ENCODE measurements at regions not wholly inside any gene's neighbourhood (a gene's known extent, or its start where the extent isn't known, plus 50 kb on each side); places are given as distances from the start of the nearest gene placed in this dataset.

GRCh38 chrX:43581888-43582539 is 74.1 kb upstream of the MAOA start:
- H3K4me3 ChIP-seq (ENCODE audit: insufficient read depth, low read depth, low read length) = no peak overlapping the region
- no peaks in the 10 kb centered on the region for H3K27me3 ChIP-seq (ENCODE audit: control insufficient read depth, insufficient read depth, low read length)
- no peak for DNase-seq
- no peaks in the 10 kb centered on the region for H3K36me3 ChIP-seq (replicated peaks; ENCODE audit: control insufficient read depth, insufficient read depth, low read length)

DNA sequence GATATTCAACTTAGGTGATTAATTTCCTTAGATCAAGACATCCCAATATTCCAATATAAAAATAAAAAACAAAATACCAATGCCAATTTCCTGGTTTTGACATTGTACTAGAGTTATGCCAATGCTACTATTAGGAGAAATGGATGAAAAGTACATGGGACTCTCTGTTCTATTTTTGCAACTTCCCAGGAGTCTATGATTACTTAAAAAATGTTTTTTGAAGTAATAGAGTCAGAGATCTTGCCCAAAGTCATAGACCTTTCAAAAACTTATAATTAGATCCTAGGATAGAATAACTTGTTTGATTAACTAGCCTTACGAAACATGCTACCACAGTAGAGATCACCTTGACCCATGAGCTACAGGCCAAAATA is 73.6 kb upstream of the MAOA start:
- no peak overlapping the region for H3K4me3 ChIP-seq (ENCODE audit: insufficient read depth, low read depth, low read length)
- no peaks in the 10 kb centered on the region for H3K27me3 ChIP-seq (ENCODE audit: control insufficient read depth, insufficient read depth, low read length)
- no peaks in the 10 kb centered on the region for H3K36me3 ChIP-seq (replicated peaks; ENCODE audit: control insufficient read depth, insufficient read depth, low read length)
- DNase-seq = no peak

GRCh38 chrX:43585922-43586321 is 70.2 kb upstream of the MAOA start:
- H3K4me3 ChIP-seq (ENCODE audit: insufficient read depth, low read depth, low read length) = no peak overlapping the region
- DNase-seq = peak; percentile 18
- no peaks in the 10 kb centered on the region for H3K27me3 ChIP-seq (ENCODE audit: control insufficient read depth, insufficient read depth, low read length)
- no peaks in the 10 kb centered on the region for H3K36me3 ChIP-seq (replicated peaks; ENCODE audit: control insufficient read depth, insufficient read depth, low read length)

- Histone ChIP-seq H3K4me3 (ENCODE audit: insufficient read depth, low read depth, low read length) (no peak overlapping the region), H3K27me3 (ENCODE audit: control insufficient read depth, insufficient read depth, low read length) (no peaks in the 10 kb centered on the region), H3K36me3 (replicated peaks; ENCODE audit: control insufficient read depth, insufficient read depth, low read length) (no peaks in the 10 kb centered on the region)
- DNase-seq = no peak
Observed at GRCh38 chrX:43586830-43587229, 69.3 kb upstream of the MAOA start.

DNA sequence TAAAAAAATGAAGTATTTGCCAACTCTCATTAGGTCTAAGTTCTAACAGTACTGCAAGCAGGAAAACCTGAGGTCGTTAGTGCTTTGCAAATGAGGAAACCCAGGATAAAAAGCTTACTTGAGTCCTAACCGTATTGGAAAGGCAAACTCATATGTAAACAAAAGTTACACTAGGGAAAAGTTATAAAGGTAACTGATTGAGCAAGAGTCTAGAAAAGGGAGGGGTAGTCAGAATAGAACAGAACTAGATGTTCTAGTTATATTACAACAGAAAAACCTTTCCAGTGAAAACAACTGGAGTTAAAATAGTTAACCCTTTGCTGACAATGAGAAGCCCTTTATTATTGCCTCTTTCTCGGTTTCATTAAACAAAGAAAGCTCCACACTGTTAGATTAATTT is 66.4 kb upstream of the MAOA start:
- no peak for DNase-seq
- Histone ChIP-seq H3K4me3 (ENCODE audit: insufficient read depth, low read depth, low read length) (no peak overlapping the region), H3K27me3 (ENCODE audit: control insufficient read depth, insufficient read depth, low read length) (no peaks in the 10 kb centered on the region), H3K36me3 (replicated peaks; ENCODE audit: control insufficient read depth, insufficient read depth, low read length) (no peaks in the 10 kb centered on the region)

GRCh38 chrX:43590150-43590549 is 65.9 kb upstream of the MAOA start:
- Histone ChIP-seq H3K36me3 (replicated peaks; ENCODE audit: control insufficient read depth, insufficient read depth, low read length) (no peaks in the 10 kb centered on the region), H3K27me3 (ENCODE audit: control insufficient read depth, insufficient read depth, low read length) (no peaks in the 10 kb centered on the region), H3K4me3 (ENCODE audit: insufficient read depth, low read depth, low read length) (no peak overlapping the region)
- DNase-seq = no peak

- Histone ChIP-seq H3K27me3 (ENCODE audit: control insufficient read depth, insufficient read depth, low read length) (no peaks in the 10 kb centered on the region), H3K4me3 (ENCODE audit: insufficient read depth, low read depth, low read length) (no peak overlapping the region), H3K36me3 (replicated peaks; ENCODE audit: control insufficient read depth, insufficient read depth, low read length) (no peaks in the 10 kb centered on the region)
- no peak for DNase-seq
Observed at GRCh38 chrX:43592597-43592996, 63.5 kb upstream of the MAOA start.

DNA sequence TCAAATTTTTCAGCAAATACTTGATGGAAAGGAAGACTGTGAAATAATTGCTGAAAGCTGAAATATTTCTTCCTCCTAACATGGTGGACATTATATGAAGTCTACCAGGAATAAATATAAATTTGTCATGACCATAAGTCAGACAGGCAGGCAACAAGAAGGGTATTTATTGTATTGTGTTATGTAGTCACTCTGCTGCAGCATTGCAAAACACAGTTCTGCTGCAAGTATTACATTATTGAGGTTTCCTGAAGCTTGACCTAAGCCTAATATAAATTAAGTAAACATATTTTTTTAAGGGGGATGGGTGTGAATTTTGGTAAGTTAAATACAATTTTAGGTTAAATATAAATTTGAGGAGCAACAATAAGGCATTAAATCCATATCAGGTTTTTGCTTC is 60.2 kb upstream of the MAOA start:
- no peaks in the 10 kb centered on the region for H3K27me3 ChIP-seq (ENCODE audit: control insufficient read depth, insufficient read depth, low read length)

GRCh38 chrX:43604753-43605152 is 51.3 kb upstream of the MAOA start:
- DNase-seq = no peak
- Histone ChIP-seq H3K27me3 (ENCODE audit: control insufficient read depth, insufficient read depth, low read length) (no peaks in the 10 kb centered on the region), H3K4me3 (ENCODE audit: insufficient read depth, low read depth, low read length) (no peak overlapping the region), H3K36me3 (replicated peaks; ENCODE audit: control insufficient read depth, insufficient read depth, low read length) (no peaks in the 10 kb centered on the region)

More for the DNA sequence above, 60.2 kb upstream of the MAOA start:
- Histone ChIP-seq H3K4me3 (ENCODE audit: insufficient read depth, low read depth, low read length) (no peak overlapping the region), H3K36me3 (replicated peaks; ENCODE audit: control insufficient read depth, insufficient read depth, low read length) (no peaks in the 10 kb centered on the region)
- DNase-seq = no peak

DNA sequence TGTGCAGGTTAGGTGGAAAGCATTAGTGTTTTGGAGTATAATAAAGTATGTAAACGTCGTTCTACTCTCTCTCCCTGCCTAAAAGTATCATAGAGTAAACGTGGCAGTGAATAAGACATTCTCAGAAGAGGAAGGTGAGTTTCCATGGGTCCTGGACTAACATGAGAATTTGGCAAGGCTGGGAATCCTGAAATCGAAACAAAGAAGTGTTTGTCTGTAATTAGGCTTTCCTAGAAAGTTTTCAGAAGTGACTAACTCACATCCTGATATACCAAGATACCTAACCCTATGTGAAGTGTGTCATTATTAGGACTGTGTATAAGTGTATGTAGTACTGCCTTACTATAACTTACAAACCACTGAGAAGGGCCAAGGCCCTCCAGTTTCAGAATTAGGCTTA is 50.7 kb upstream of the MAOA start:
- Histone ChIP-seq H3K27me3 (ENCODE audit: control insufficient read depth, insufficient read depth, low read length) (no peaks in the 10 kb centered on the region), H3K36me3 (replicated peaks; ENCODE audit: control insufficient read depth, insufficient read depth, low read length) (no peaks in the 10 kb centered on the region), H3K4me3 (ENCODE audit: insufficient read depth, low read depth, low read length) (no peak overlapping the region)
- DNase-seq = no peak

Measured in H7 (cell line).